ENCODE measurements at regions not wholly inside any gene's neighbourhood (a gene's known extent, or its start where the extent isn't known, plus 50 kb on each side); places are given as distances from the start of the nearest gene placed in this dataset.
A peak's percentile ranks its signal among the peaks of the same experiment; 100 is the strongest.

DNA sequence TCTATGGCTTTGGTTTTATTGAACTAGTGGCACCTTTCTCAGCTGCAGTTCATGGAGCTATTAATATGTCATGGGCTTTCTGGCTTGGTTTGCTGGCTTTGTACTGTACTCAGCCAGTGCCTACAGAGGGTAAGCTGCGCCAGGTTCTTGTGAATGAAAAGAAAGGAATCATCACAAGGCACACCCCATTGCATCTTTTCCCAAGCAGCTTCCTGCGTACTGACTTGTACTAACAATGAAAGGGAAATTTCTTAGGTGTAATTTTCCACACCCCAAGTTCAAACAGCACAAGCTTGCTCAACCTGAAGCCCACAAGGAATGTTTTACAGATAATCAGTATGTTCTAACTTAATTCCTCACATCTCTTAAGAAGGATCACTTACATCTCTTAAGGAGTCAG, 78.0 kb upstream of the TNFSF18 start:
- no peak overlapping the region for H3K27ac ChIP-seq (ENCODE audit: low read depth, low read length)
- H3K9ac ChIP-seq (ENCODE audit: low read depth in 1 of 3, low read length in 3 of 3): no peak overlapping the region
- H3K9me3 ChIP-seq (ENCODE audit: control insufficient read depth in 3 of 3, low read length in 3 of 3): no peaks in the 10 kb centered on the region
- no peaks in the 10 kb centered on the region for H3K27me3 ChIP-seq (ENCODE audit: control insufficient read depth in 3 of 3, insufficient read depth in 3 of 3, low read length in 3 of 3)
- no peaks in the 10 kb centered on the region for H3K36me3 ChIP-seq (ENCODE audit: control insufficient read depth in 3 of 3, insufficient read depth in 3 of 3, low read length in 3 of 3)
- no peak overlapping the region for H3K4me3 ChIP-seq (ENCODE audit: low read length in 3 of 3)
- no peaks in the 10 kb centered on the region for H3K4me1 ChIP-seq (ENCODE audit: control insufficient read depth in 3 of 3, insufficient read depth in 3 of 3, low read length in 3 of 3)

DNA sequence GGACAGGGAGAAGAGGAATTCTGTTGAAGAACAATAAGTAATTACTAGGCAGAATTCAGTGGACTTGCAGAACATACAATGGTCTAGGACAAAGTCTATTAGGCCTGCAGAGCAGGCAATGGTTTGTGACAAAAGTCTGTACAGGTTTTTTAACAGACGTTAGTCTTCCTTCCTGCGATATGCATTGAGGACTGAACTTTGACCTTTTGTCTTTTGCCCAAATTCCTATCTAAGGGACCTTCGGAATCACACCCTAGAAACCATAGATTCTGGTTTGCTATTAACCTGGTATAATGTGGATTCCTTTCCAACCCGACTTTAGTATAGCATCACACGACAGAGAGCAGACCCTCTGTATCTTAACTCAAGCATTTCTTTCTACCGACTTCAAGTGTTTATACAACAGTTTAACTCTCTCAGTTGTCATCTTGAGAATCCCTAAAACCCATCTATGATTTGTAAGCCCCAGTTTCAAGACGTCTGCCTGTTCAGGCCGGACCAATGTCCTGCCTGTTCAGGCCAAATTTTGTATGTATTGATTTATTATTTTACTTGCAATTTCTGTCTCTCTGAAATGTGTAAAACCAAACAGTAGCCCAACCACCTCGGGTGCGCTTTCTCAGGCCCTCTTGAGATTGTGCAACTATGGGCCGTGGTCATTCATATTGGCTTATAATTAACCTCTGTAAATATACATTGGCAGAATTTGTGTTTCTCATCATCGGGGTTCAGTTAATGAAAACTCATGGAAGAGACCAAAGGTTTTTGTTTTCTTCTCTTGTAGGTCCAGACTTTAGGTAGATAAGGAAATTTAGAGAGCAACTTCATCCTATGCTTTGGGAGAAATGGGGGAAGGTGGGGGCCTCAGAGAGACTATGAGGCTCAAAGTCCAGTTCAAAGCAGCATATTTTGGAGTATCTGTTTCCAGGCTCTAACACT, 76.9 kb upstream of the TNFSF18 start:
- no peak overlapping the region for H3K27ac ChIP-seq (ENCODE audit: low read depth, low read length)
- H3K4me1 ChIP-seq (ENCODE audit: control insufficient read depth in 3 of 3, insufficient read depth in 3 of 3, low read length in 3 of 3): peaks cover under 1 to 8% (median 8%) of the 10 kb centered on the region in 3 donors

DNA sequence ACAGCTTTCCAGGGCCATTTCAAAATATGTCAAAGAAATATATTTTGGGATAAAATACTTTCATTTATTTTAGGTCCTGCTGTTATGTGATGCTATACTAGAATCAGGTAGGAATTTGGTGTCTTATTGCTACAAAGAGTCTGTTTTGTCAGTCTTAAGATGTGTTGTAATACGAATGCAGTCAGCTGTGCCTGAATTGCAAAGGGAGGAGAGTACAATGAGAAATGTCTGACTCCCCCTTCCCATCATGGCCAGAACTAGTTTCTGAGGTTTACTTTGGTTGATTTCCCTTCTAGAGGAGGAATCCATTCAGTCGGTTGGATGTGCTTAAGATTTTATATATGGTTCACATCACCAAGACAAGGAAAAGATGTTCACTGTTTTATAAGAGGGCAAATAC, 75.7 kb upstream of the TNFSF18 start:
- Histone ChIP-seq H3K4me3 (ENCODE audit: low read length in 3 of 3) (no peak overlapping the region), H3K27me3 (ENCODE audit: control insufficient read depth in 3 of 3, insufficient read depth in 3 of 3, low read length in 3 of 3) (no peaks in the 10 kb centered on the region), H3K9ac (ENCODE audit: low read depth in 1 of 3, low read length in 3 of 3) (no peak overlapping the region), H3K36me3 (ENCODE audit: control insufficient read depth in 3 of 3, insufficient read depth in 3 of 3, low read length in 3 of 3) (no peaks in the 10 kb centered on the region), H3K27ac (ENCODE audit: low read depth, low read length) (no peak overlapping the region), H3K4me1 (ENCODE audit: control insufficient read depth in 3 of 3, insufficient read depth in 3 of 3, low read length in 3 of 3) (peaks cover 4 to 13% (median 12%) of the 10 kb centered on the region in 3 donors), H3K9me3 (ENCODE audit: control insufficient read depth in 3 of 3, low read length in 3 of 3) (no peaks in the 10 kb centered on the region)

More for the DNA sequence above, 76.9 kb upstream of the TNFSF18 start:
- Histone ChIP-seq H3K27me3 (ENCODE audit: control insufficient read depth in 3 of 3, insufficient read depth in 3 of 3, low read length in 3 of 3) (no peaks in the 10 kb centered on the region), H3K9me3 (ENCODE audit: control insufficient read depth in 3 of 3, low read length in 3 of 3) (no peaks in the 10 kb centered on the region), H3K36me3 (ENCODE audit: control insufficient read depth in 3 of 3, insufficient read depth in 3 of 3, low read length in 3 of 3) (no peaks in the 10 kb centered on the region), H3K4me3 (ENCODE audit: low read length in 3 of 3) (no peak overlapping the region), H3K9ac (ENCODE audit: low read depth in 1 of 3, low read length in 3 of 3) (no peak overlapping the region)

DNA sequence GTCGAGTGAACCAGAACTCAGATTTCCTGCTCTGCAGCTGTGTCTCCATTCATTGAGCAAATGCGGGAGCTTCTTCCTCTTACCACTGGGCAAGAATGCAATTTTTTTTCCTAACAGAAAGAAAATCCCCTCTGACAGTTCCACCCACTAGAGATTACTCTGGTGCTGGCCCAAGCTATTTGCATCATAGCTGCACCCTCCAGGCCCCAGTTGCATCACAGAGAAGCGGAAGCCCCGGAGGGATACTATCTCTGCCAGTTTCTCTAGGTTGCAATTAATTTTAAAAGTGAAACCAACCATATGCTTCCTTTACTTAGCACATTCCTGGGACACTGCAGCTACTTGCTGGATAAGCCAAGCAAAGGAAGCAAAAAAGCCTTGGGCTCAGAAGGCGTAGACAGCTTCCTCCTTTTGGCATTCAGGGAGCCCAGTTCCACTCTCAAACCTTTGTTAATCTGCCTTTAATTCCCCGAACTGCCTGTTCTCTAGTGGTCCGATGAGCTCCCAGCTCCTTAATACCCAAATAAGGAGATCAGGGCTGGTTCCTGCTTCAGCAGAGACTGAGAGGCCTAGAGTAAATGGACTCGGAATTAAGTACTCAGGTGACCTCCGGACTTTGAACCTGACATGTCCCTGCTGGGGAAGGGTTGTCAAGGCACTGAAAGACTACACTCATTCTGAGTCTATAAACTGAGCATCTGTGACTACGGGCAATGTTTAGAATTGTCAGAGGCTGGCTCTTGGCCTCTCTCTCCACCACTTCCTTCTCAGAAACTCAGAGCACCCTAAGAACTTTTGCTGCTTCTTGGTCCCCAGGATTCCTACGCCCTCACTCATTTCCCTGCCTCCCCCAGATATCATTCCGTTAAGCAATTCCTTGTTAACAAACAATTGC, 72.5 kb upstream of the TNFSF18 start:
- peak overlapping the region; percentile 34 to 75 (median 55) for H3K9ac ChIP-seq (ENCODE audit: low read depth in 1 of 3, low read length in 3 of 3)

DNA sequence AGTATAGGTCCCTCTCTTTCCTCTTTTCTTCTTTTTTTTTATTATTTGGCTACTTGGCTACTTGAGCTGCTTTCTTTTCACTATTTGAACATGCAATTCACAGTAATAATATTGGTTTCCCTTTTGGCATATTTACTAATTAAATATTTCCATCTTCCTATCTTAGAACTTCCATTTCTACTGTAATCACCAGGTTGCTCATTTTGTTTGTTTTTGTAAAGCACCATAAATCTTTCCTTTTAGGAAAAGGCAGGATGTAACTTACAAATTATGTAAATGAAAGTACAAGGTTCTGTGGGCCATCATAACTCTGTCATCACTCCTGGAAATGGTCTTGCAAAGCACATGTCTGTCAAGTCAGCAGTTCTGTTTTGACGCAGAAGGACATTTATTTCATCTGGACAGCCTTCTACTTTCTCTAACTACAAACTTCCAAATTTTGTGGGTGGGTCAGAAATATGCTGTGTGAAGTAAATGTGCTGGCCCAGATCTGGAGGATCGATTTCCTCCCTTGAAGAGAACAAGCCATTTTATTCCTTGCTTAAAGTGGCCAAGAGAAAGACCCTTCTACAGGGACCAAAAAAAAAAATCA, 71.7 kb upstream of the TNFSF18 start:
- Histone ChIP-seq H3K27ac (ENCODE audit: low read depth, low read length) (peak overlapping the region; percentile 79), H3K9me3 (ENCODE audit: control insufficient read depth in 3 of 3, low read length in 3 of 3) (no peaks in the 10 kb centered on the region), H3K9ac (ENCODE audit: low read depth in 1 of 3, low read length in 3 of 3) (peak overlapping the region in 1 of 3 donors; percentile 18), H3K27me3 (ENCODE audit: control insufficient read depth in 3 of 3, insufficient read depth in 3 of 3, low read length in 3 of 3) (no peaks in the 10 kb centered on the region), H3K4me1 (ENCODE audit: control insufficient read depth in 3 of 3, insufficient read depth in 3 of 3, low read length in 3 of 3) (peaks cover 4 to 13% (median 12%) of the 10 kb centered on the region in 3 donors), H3K36me3 (ENCODE audit: control insufficient read depth in 3 of 3, insufficient read depth in 3 of 3, low read length in 3 of 3) (no peaks in the 10 kb centered on the region), H3K4me3 (ENCODE audit: low read length in 3 of 3) (peak overlapping the region in 2 of 3 donors; percentile 24 to 62)

More for the DNA sequence above, 72.5 kb upstream of the TNFSF18 start:
- peaks cover 4 to 13% (median 12%) of the 10 kb centered on the region in 3 donors for H3K4me1 ChIP-seq (ENCODE audit: control insufficient read depth in 3 of 3, insufficient read depth in 3 of 3, low read length in 3 of 3)
- peak overlapping the region; percentile 52 to 62 (median 54) for H3K4me3 ChIP-seq (ENCODE audit: low read length in 3 of 3)
- no peaks in the 10 kb centered on the region for H3K27me3 ChIP-seq (ENCODE audit: control insufficient read depth in 3 of 3, insufficient read depth in 3 of 3, low read length in 3 of 3)
- H3K9me3 ChIP-seq (ENCODE audit: control insufficient read depth in 3 of 3, low read length in 3 of 3): no peaks in the 10 kb centered on the region
- H3K36me3 ChIP-seq (ENCODE audit: control insufficient read depth in 3 of 3, insufficient read depth in 3 of 3, low read length in 3 of 3): no peaks in the 10 kb centered on the region
- peak overlapping the region; percentile 79 for H3K27ac ChIP-seq (ENCODE audit: low read depth, low read length)

DNA sequence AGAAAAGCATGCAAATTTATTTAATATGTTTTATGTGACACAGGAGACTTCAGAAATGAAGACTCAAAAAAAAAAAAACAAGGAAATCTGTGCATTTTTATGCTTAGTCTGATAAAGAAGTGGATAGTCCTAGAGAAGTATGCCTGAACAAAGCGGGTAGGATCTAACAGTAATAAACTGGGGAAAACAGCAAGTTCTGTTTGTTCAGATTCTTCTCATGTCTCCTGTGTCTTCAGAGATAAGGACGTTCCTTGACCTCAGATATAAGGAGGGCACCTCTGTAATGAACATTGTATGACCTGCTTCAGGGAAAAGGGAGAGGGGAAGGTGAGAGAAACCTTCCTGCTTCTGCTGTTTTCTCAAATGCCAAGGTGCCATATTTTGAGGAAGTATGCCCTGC, 67.7 kb upstream of the TNFSF18 start:
- no peak overlapping the region for H3K9ac ChIP-seq (ENCODE audit: low read depth in 1 of 3, low read length in 3 of 3)
- no peak overlapping the region for H3K4me3 ChIP-seq (ENCODE audit: low read length in 3 of 3)
- H3K9me3 ChIP-seq (ENCODE audit: control insufficient read depth in 3 of 3, low read length in 3 of 3): no peaks in the 10 kb centered on the region
- H3K27me3 ChIP-seq (ENCODE audit: control insufficient read depth in 3 of 3, insufficient read depth in 3 of 3, low read length in 3 of 3): no peaks in the 10 kb centered on the region
- peaks cover 4 to 11% (median 10%) of the 10 kb centered on the region in 3 donors for H3K4me1 ChIP-seq (ENCODE audit: control insufficient read depth in 3 of 3, insufficient read depth in 3 of 3, low read length in 3 of 3)
- H3K36me3 ChIP-seq (ENCODE audit: control insufficient read depth in 3 of 3, insufficient read depth in 3 of 3, low read length in 3 of 3): no peaks in the 10 kb centered on the region
- no peak overlapping the region for H3K27ac ChIP-seq (ENCODE audit: low read depth, low read length)

DNA sequence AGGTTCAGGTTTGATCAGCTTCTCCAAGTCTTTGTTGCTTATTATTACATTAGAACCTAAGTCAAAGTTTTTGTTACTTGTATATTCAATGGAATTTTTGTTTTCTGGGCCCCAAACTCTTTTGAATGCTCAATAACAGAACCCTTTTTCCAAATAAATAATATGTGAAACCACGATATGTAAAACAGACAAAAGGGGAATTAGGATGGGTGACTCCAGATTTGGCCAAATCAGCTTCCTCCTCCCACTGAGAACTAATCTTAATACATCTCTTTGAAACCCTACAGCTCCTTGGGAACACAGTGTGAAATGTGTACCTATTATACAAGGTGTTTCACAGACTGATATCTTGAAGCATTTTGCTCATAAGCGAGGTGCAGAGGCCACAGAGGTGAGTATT, 67.0 kb upstream of the TNFSF18 start:
- Histone ChIP-seq H3K9me3 (ENCODE audit: control insufficient read depth in 3 of 3, low read length in 3 of 3) (no peaks in the 10 kb centered on the region), H3K9ac (ENCODE audit: low read depth in 1 of 3, low read length in 3 of 3) (no peak overlapping the region), H3K27ac (ENCODE audit: low read depth, low read length) (peak overlapping the region; percentile 36), H3K4me3 (ENCODE audit: low read length in 3 of 3) (no peak overlapping the region), H3K4me1 (ENCODE audit: control insufficient read depth in 3 of 3, insufficient read depth in 3 of 3, low read length in 3 of 3) (peaks cover 4 to 7% (median 4%) of the 10 kb centered on the region in 3 donors), H3K36me3 (ENCODE audit: control insufficient read depth in 3 of 3, insufficient read depth in 3 of 3, low read length in 3 of 3) (no peaks in the 10 kb centered on the region), H3K27me3 (ENCODE audit: control insufficient read depth in 3 of 3, insufficient read depth in 3 of 3, low read length in 3 of 3) (no peaks in the 10 kb centered on the region)

DNA sequence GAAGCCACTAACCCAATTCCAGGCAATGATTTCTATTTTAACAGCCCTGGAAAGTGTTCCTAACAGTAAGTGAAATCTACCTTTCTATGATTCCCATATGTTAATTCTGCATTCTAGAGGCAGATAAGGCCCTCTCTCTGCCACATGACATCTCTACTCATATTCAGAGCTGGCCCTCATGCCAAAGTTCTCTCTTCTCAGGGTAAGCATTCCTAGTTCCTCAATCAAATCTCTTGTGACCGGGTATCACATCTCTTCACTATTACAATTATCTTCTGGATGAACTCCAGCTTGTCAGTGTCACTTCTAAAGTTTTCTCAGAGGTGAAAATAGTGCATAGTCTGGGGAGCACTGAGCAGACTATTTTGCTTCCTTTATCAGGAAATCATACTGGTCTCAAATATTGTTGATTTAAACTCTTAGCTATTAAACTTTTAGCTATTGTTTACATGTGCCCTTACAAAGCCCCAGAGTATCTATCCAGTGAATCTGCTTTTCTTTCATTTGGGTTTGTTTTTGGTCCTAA, 66.4 kb upstream of the TNFSF18 start:
- peak overlapping the region; percentile 36 for H3K27ac ChIP-seq (ENCODE audit: low read depth, low read length)
- H3K36me3 ChIP-seq (ENCODE audit: control insufficient read depth in 3 of 3, insufficient read depth in 3 of 3, low read length in 3 of 3): no peaks in the 10 kb centered on the region
- no peaks in the 10 kb centered on the region for H3K27me3 ChIP-seq (ENCODE audit: control insufficient read depth in 3 of 3, insufficient read depth in 3 of 3, low read length in 3 of 3)
- H3K4me1 ChIP-seq (ENCODE audit: control insufficient read depth in 3 of 3, insufficient read depth in 3 of 3, low read length in 3 of 3): peaks cover 0 to 1% (median 0%) of the 10 kb centered on the region in 3 donors
- no peak overlapping the region for H3K9ac ChIP-seq (ENCODE audit: low read depth in 1 of 3, low read length in 3 of 3)
- no peak overlapping the region for H3K4me3 ChIP-seq (ENCODE audit: low read length in 3 of 3)
- no peaks in the 10 kb centered on the region for H3K9me3 ChIP-seq (ENCODE audit: control insufficient read depth in 3 of 3, low read length in 3 of 3)

DNA sequence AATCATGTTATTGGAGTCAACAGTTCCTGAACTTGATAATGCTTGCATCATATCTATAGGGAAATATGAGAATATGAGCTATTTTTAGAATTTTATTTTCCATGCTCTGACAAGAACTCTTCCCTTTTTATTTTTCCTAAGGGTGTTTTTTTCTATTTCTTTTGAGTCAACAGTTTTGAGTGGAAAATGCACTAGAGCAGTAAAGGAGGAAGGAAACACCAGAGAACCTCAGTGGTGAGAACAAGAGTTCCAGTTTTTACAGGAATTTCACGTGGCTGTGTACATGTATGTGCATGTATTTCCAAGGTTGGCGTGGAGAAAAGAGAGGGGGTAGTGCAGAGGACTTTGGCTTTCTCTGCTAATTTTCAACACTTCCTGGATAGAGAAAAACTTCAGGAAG, 63.6 kb upstream of the TNFSF18 start:
- Histone ChIP-seq H3K27me3 (ENCODE audit: control insufficient read depth in 3 of 3, insufficient read depth in 3 of 3, low read length in 3 of 3) (no peaks in the 10 kb centered on the region), H3K36me3 (ENCODE audit: control insufficient read depth in 3 of 3, insufficient read depth in 3 of 3, low read length in 3 of 3) (no peaks in the 10 kb centered on the region), H3K4me1 (ENCODE audit: control insufficient read depth in 3 of 3, insufficient read depth in 3 of 3, low read length in 3 of 3) (no peaks in the 10 kb centered on the region), H3K9ac (ENCODE audit: low read depth in 1 of 3, low read length in 3 of 3) (no peak overlapping the region), H3K27ac (ENCODE audit: low read depth, low read length) (peak overlapping the region; percentile 31), H3K4me3 (ENCODE audit: low read length in 3 of 3) (no peak overlapping the region), H3K9me3 (ENCODE audit: control insufficient read depth in 3 of 3, low read length in 3 of 3) (no peaks in the 10 kb centered on the region)
